Astrocyte (in vitro differentiated cells and primary cell): ENCODE measurements at regions not wholly inside any gene's neighbourhood (a gene's known extent, or its start where the extent isn't known, plus 50 kb on each side); places are given as distances from the start of the nearest gene placed in this dataset.

Experiments
- DNase-seq: peaks from one replicate; pipeline ENCODE4 v3.0.0-alpha.2; 2010; ENCODE audit warnings: low read depth
- FAIRE-seq: peaks from 2 replicates; lab custom pipeline; 2011; peaks lifted over from hg19 to GRCh38; lab: Jason Lieb, UNC
- H2AFZ ChIP-seq: 2 replicates; pipeline ENCODE4 v1.6.0; 2012; ENCODE audit warnings: low read depth, low read length, inconsistent platforms
- H3K27ac ChIP-seq: 2 replicates; pipeline ENCODE4 v1.5.1; 2011; ENCODE audit warnings: low read depth, low read length, inconsistent platforms
- H3K27me3 ChIP-seq: 2 replicates; pipeline ENCODE4 v1.6.0; 2011; ENCODE audit warnings: low read length, inconsistent platforms; ENCODE audit not compliant: insufficient read depth
- H3K36me3 ChIP-seq: 2 replicates; pipeline ENCODE4 v1.5.1; 2011; ENCODE audit warnings: low read length, inconsistent platforms; ENCODE audit not compliant: insufficient read depth
- H3K4me1 ChIP-seq: 2 replicates; pipeline ENCODE4 v1.5.1; 2011; ENCODE audit warnings: low read length, inconsistent platforms; ENCODE audit not compliant: insufficient read depth
- H3K4me2 ChIP-seq: 2 replicates; pipeline ENCODE4 v1.6.0; 2012; ENCODE audit warnings: low read length, inconsistent platforms
- H3K4me3 ChIP-seq: 2 replicates; pipeline ENCODE4 v1.5.1; 2011; ENCODE audit warnings: low read depth, mild to moderate bottlenecking, low read length, inconsistent platforms; ENCODE audit not compliant: insufficient read depth
- H3K79me2 ChIP-seq: 2 replicates; pipeline ENCODE4 v1.6.0; 2012; ENCODE audit warnings: mild to moderate bottlenecking, low read length, inconsistent platforms; ENCODE audit not compliant: insufficient read depth
- H3K9ac ChIP-seq: 2 replicates; pipeline ENCODE4 v1.6.0; 2012; ENCODE audit warnings: mild to moderate bottlenecking, low read length, inconsistent platforms
- H3K9me3 ChIP-seq: 2 replicates; pipeline ENCODE4 v1.5.1; 2012; ENCODE audit warnings: low read depth, mild to moderate bottlenecking, low read length, inconsistent platforms; ENCODE audit not compliant: insufficient read depth
- H4K20me1 ChIP-seq: 2 replicates; pipeline ENCODE4 v1.6.0; 2012; ENCODE audit warnings: low read length, inconsistent platforms; ENCODE audit not compliant: insufficient read depth
- H3K27ac Mint-ChIP-seq: one replicate; pipeline ENCODE4 v1.8.0; 2021; ENCODE audit warnings: mild to moderate bottlenecking, mixed read lengths; ENCODE audit not compliant: unreplicated experiment
- H3K27me3 Mint-ChIP-seq: one replicate; pipeline ENCODE4 v1.8.0; 2021; ENCODE audit warnings: low read depth, mixed read lengths; ENCODE audit not compliant: unreplicated experiment
- H3K36me3 Mint-ChIP-seq: one replicate; pipeline ENCODE4 v1.8.0; 2021; ENCODE audit warnings: low read depth, mixed read lengths; ENCODE audit not compliant: unreplicated experiment
- H3K4me1 Mint-ChIP-seq: one replicate; pipeline ENCODE4 v1.8.0; 2021; ENCODE audit warnings: low read depth, mixed read lengths; ENCODE audit not compliant: unreplicated experiment
- H3K4me3 Mint-ChIP-seq: one replicate; pipeline ENCODE4 v1.8.0; 2021; ENCODE audit warnings: mild to moderate bottlenecking, moderate library complexity, mixed read lengths; ENCODE audit not compliant: unreplicated experiment
- H3K9me3 Mint-ChIP-seq: one replicate; pipeline ENCODE4 v1.8.0; 2021; ENCODE audit warnings: mild to moderate bottlenecking, mixed read lengths; ENCODE audit not compliant: unreplicated experiment
- EZH2 ChIP-seq: IDR thresholded peaks from 2 replicates; pipeline ENCODE4 v1.6.1; 2012; ENCODE audit warnings: mild to moderate bottlenecking, low read length, inconsistent platforms; ENCODE audit not compliant: insufficient read depth
- TF ChIP-seq, protein P1 (sequence below): IDR thresholded peaks from 2 replicates; pipeline ENCODE4 v1.5.1; 2011; ENCODE audit warnings: low read depth, mild to moderate bottlenecking, inconsistent platforms, low read length, moderate library complexity; ENCODE audit not compliant: insufficient read depth

DNA sequence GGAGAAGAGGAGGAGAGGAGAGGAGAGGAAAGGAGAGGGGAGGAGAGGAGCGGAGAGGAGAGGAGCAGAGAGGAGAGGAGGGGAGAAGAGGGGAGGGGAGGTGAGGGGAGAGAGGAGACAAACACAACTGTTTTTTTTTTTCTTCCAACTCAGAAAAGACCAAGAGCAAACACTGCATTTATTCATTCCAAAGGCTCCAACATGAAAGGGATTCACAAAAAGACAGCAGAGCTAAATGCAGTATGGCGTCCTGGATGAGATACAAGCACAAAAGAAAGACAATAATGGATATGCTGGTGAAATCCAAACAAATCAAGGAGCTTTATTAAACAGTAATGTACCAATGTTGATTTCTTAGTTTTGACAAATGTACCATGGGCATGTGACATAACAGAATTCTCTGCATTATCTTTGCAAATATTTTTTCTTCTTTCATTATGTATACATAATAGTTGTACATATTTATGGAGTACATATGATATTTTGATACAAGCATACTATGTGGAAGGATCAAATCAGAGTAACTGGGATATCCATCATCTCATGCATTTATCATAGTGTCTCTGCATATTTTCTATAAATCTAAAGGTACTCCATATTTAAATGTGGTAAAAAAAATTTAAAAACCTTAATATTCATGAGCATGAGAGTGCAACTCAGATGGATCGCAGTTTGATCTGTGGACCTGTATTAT lies 204.6 kb downstream of the CBLN4 start:
- Histone ChIP-seq H3K9me3 (no peaks in the 10 kb centered on the region), H3K4me3 (no peak overlapping the region), H3K9ac (no peak overlapping the region), H3K4me1 (no peaks in the 10 kb centered on the region), H2AFZ (no peak overlapping the region), H3K27me3 (no peaks in the 10 kb centered on the region), H3K27ac (no peak overlapping the region), H4K20me1 (no peaks in the 10 kb centered on the region), H3K36me3 (no peaks in the 10 kb centered on the region), H3K4me2 (no peak overlapping the region), H3K79me2 (no peaks in the 10 kb centered on the region)
- FAIRE-seq = no peak
- Mint-ChIP-seq H3K4me3 (no peak overlapping the region), H3K27me3 (no peaks in the 10 kb centered on the region), H3K36me3 (no peaks in the 10 kb centered on the region), H3K4me1 (no peaks in the 10 kb centered on the region), H3K27ac (no peak overlapping the region), H3K9me3 (peaks cover 2% of the 10 kb centered on the region)
- no peak for DNase-seq
- TF ChIP-seq, protein P1, sequence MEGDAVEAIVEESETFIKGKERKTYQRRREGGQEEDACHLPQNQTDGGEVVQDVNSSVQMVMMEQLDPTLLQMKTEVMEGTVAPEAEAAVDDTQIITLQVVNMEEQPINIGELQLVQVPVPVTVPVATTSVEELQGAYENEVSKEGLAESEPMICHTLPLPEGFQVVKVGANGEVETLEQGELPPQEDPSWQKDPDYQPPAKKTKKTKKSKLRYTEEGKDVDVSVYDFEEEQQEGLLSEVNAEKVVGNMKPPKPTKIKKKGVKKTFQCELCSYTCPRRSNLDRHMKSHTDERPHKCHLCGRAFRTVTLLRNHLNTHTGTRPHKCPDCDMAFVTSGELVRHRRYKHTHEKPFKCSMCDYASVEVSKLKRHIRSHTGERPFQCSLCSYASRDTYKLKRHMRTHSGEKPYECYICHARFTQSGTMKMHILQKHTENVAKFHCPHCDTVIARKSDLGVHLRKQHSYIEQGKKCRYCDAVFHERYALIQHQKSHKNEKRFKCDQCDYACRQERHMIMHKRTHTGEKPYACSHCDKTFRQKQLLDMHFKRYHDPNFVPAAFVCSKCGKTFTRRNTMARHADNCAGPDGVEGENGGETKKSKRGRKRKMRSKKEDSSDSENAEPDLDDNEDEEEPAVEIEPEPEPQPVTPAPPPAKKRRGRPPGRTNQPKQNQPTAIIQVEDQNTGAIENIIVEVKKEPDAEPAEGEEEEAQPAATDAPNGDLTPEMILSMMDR = no peak
- TF ChIP-seq EZH2 = no peak

DNA sequence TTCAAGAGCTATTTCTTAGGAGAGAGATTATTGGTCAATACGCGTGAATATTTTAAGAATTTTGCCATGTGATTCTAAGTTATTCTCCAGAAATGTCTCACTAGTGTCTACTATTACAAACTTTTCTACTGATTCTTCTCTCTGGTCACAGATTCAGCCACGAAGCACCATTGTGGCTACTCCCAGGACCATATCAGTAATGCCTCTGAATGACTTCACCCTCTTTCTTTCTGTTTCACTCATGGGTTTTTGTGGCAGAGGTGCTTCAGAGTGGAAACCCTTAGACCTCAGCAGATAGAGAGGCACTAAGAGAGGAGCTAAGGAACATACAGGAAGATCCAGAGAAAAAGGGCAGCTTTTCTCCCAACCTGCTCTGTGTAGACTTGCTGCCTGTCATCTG lies 211.3 kb downstream of the CBLN4 start:
- FAIRE-seq (no peak), DNase-seq (no peak)
- Mint-ChIP-seq H3K9me3 (peaks cover 5% of the 10 kb centered on the region), H3K27ac (no peak overlapping the region), H3K4me1 (no peaks in the 10 kb centered on the region), H3K4me3 (no peak overlapping the region), H3K36me3 (no peaks in the 10 kb centered on the region), H3K27me3 (no peaks in the 10 kb centered on the region)
- Histone ChIP-seq H2AFZ (no peak overlapping the region), H3K4me1 (no peaks in the 10 kb centered on the region), H3K36me3 (no peaks in the 10 kb centered on the region), H3K79me2 (no peaks in the 10 kb centered on the region), H4K20me1 (no peaks in the 10 kb centered on the region), H3K9ac (no peak overlapping the region), H3K4me2 (no peak overlapping the region), H3K4me3 (no peak overlapping the region), H3K9me3 (no peaks in the 10 kb centered on the region), H3K27ac (no peak overlapping the region), H3K27me3 (no peaks in the 10 kb centered on the region)
- TF ChIP-seq, protein P1 = no peak

DNA sequence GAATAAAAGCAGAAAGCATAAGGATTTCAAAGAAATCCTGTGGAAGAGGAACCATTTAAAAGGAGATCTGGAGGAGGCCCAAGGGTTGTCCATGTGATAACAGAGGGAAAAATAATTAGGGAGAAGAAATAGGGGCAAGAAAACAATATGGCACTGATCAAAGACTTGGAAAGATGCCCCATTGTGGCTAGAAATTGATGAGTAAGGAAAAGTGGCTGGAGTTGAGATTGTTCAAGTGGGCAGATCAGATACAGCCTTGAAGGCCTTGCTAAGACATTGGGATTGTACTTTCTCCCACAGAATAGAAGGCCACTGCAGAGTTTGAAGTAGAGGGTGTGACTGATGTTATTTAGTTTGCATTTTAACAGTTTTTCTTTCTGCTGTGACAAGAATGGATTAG lies 213.3 kb downstream of the CBLN4 start:
- Histone ChIP-seq H3K4me2 (no peak overlapping the region), H3K27ac (no peak overlapping the region), H3K27me3 (no peaks in the 10 kb centered on the region), H3K36me3 (no peaks in the 10 kb centered on the region), H3K4me1 (no peaks in the 10 kb centered on the region), H4K20me1 (no peaks in the 10 kb centered on the region), H3K9ac (no peak overlapping the region), H3K9me3 (no peaks in the 10 kb centered on the region), H2AFZ (no peak overlapping the region), H3K4me3 (no peak overlapping the region), H3K79me2 (no peaks in the 10 kb centered on the region)
- H3K4me1 Mint-ChIP-seq = no peaks in the 10 kb centered on the region
- peaks cover 6% of the 10 kb centered on the region for H3K9me3 Mint-ChIP-seq
- H3K27ac Mint-ChIP-seq = no peak overlapping the region
- no peaks in the 10 kb centered on the region for H3K27me3 Mint-ChIP-seq
- DNase-seq (no peak), FAIRE-seq (no peak)
- TF ChIP-seq, protein P1 = no peak
- no peak for TF ChIP-seq EZH2
- no peaks in the 10 kb centered on the region for H3K36me3 Mint-ChIP-seq
- no peak overlapping the region for H3K4me3 Mint-ChIP-seq
